SK-N-SH treated with all-trans-retinoic acid at 6 μM for 48 hours (cell line): ENCODE measurements at regions not wholly inside any gene's neighbourhood (a gene's known extent, or its start where the extent isn't known, plus 50 kb on each side); places are given as distances from the start of the nearest gene placed in this dataset.

Source experiments
- ARNTL ChIP-seq: fragments of 450-650 bp; formaldehyde crosslinking; IDR thresholded peaks from 2 replicates; pipeline ENCODE4 v1.5.0; 2020; ENCODE audit warnings: low read depth, mild to moderate bottlenecking, moderate library complexity, borderline replicate concordance
- PATZ1 ChIP-seq: fragments of 250-450 bp; sonication (Bioruptor Pico); IDR thresholded peaks from 2 replicates; pipeline ENCODE4 v1.8.0; 2020; ENCODE audit warnings: mild to moderate bottlenecking, moderate library complexity, borderline replicate concordance
- TSHZ2 ChIP-seq: fragments of 250-450 bp; sonication (Bioruptor Pico); IDR thresholded peaks from 2 replicates; pipeline ENCODE4 v1.5.0; 2020; ENCODE audit warnings: mild to moderate bottlenecking, moderate library complexity

GRCh38 chr12:116644806-116645205, 85.6 kb downstream of the MAP1LC3B2 start:
- TF ChIP-seq TSHZ2 (CRISPR knock-in tag): no peak
- no peak for TF ChIP-seq ARNTL (CRISPR knock-in tag)
- TF ChIP-seq PATZ1: no peak
